Omental fat pad (tissue), 2 donors: ENCODE measurements at regions not wholly inside any gene's neighbourhood (a gene's known extent, or its start where the extent isn't known, plus 50 kb on each side); places are given as distances from the start of the nearest gene placed in this dataset. TPM values are rescaled to one million over a fixed set of nuclear protein-coding genes. Genes with fewer than 3 reads are reported as not detected.
"Not testable (repeated sequence)": the region's sequence is repeated elsewhere in the genome, so short reads cannot be mapped to it uniquely, and the experiment has no call there.

Experiments used
- ATAC-seq: fragments of 150-250 bp; one replicate; pipeline ENCODE4 v1.9.1; 2016; ENCODE audit warnings: mild to moderate bottlenecking, moderate library complexity; ENCODE audit not compliant: low FRiP score
- DNase-seq: peaks from one replicate; pipeline ENCODE4 v3.0.0-alpha.2; 2019; ENCODE audit warnings: low spot score
- small RNA-seq: library from RNA; depleted of rRNA; stranded (forward); fragments of <200 nt; gene quantifications from one replicate; pipeline ENCODE3, GENCODE V24; 2016

- DNase-seq, ATAC-seq: not testable (repeated sequence)
Measured at GRCh38 chr2:91686046-91686445, 2994.6 kb downstream of the RPIA start.

Small RNA genes in the stretch of these regions (small RNA-seq; reads per million reads assigned to genes)
- gene AC233266.1 (not detected), gene RNA5SP100 (not detected)
